Neutrophil (primary cell): ENCODE measurements at regions not wholly inside any gene's neighbourhood (a gene's known extent, or its start where the extent isn't known, plus 50 kb on each side); places are given as distances from the start of the nearest gene placed in this dataset.

Experiments
- H3K27ac ChIP-seq: fragments of 200-600 bp; sonication (generic); 2 replicates; pipeline ENCODE4 v1.5.1; 2016; ENCODE audit warnings: mild to moderate bottlenecking, moderate library complexity
- H3K27me3 ChIP-seq: fragments of 200-600 bp; sonication (generic); 2 replicates; pipeline ENCODE4 v1.6.0; 2016; ENCODE audit warnings: mild to moderate bottlenecking
- H3K36me3 ChIP-seq: fragments of 200-600 bp; sonication (generic); 2 replicates; pipeline ENCODE4 v1.5.1; 2017
- H3K4me1 ChIP-seq, 2 experiments: fragments of 200-600 bp in 1 of 2; sonication (generic) in 1 of 2; 1 replicate in 1 of 2; 2 replicates in 1 of 2; pipeline versions ENCODE4 v1.5.1 to v1.6.1; 2013 to 2016; ENCODE audit warnings: low read depth in 1 of 2, low read length in 1 of 2, mild to moderate bottlenecking in 1 of 2, moderate library complexity in 1 of 2; ENCODE audit not compliant: control insufficient read depth in 1 of 2, insufficient read depth in 1 of 2
- H3K4me3 ChIP-seq, 2 experiments: fragments of 200-600 bp in 1 of 2; sonication (generic) in 1 of 2; 1 replicate in 1 of 2; 2 replicates in 1 of 2; pipeline ENCODE4 v1.5.1; 2013 to 2016; ENCODE audit warnings: low read depth in 1 of 2, low read length in 1 of 2, mild to moderate bottlenecking in 1 of 2, moderate library complexity in 1 of 2
- H3K9me3 ChIP-seq: fragments of 200-600 bp; sonication (generic); 2 replicates; pipeline ENCODE4 v1.5.1; 2016
- TF ChIP-seq, protein P1 (sequence below): fragments of 200-600 bp; sonication (generic); IDR thresholded peaks from 2 replicates; pipeline ENCODE4 v1.5.1; 2016; ENCODE audit warnings: antibody characterized with exemption

- peaks cover 3% of the 10 kb centered on the region for H3K27me3 ChIP-seq
- no peaks in the 10 kb centered on the region for H3K9me3 ChIP-seq
- H3K27ac ChIP-seq = peak overlapping the region; percentile 66
- no peaks in the 10 kb centered on the region for H3K36me3 ChIP-seq
- TF ChIP-seq, protein P1, sequence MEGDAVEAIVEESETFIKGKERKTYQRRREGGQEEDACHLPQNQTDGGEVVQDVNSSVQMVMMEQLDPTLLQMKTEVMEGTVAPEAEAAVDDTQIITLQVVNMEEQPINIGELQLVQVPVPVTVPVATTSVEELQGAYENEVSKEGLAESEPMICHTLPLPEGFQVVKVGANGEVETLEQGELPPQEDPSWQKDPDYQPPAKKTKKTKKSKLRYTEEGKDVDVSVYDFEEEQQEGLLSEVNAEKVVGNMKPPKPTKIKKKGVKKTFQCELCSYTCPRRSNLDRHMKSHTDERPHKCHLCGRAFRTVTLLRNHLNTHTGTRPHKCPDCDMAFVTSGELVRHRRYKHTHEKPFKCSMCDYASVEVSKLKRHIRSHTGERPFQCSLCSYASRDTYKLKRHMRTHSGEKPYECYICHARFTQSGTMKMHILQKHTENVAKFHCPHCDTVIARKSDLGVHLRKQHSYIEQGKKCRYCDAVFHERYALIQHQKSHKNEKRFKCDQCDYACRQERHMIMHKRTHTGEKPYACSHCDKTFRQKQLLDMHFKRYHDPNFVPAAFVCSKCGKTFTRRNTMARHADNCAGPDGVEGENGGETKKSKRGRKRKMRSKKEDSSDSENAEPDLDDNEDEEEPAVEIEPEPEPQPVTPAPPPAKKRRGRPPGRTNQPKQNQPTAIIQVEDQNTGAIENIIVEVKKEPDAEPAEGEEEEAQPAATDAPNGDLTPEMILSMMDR = no peak
- peaks cover 13 to 22% of the 10 kb centered on the region in 2 experiments for H3K4me1 ChIP-seq
- no peak overlapping the region for H3K4me3 ChIP-seq
These were observed 160.0 kb downstream of the LTN1 start for GRCh38 chr21:28832715-28833061.

- Histone ChIP-seq H3K9me3 (no peaks in the 10 kb centered on the region), H3K27ac (peak overlapping the region; percentile 66), H3K4me1 (peaks cover 13 to 22% of the 10 kb centered on the region in 2 experiments), H3K4me3 (no peak overlapping the region), H3K36me3 (no peaks in the 10 kb centered on the region), H3K27me3 (peaks cover 6% of the 10 kb centered on the region)
- TF ChIP-seq, protein P1 = no peak
These were observed 160.5 kb downstream of the LTN1 start for GRCh38 chr21:28832013-28832714.

DNA sequence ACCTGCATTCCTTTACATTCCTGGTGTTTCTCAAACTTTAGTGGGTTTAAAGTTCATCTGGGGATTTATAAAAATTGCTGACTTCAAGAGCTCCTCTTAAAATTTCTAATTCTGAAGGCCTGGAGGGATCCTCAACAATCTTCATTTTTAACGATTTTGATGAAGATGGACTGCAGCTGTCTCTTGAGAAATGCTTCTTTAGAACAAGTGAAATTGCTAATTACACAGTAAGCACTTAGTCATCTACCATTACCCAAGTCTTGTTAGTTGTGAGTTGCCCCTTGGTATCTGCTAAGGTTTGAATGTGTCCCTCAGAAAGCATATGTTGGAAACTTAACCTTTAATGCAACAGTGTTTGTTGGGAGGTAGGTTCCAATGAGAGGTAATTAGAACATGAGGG lies 163.7 kb downstream of the LTN1 start:
- Histone ChIP-seq H3K9me3 (no peaks in the 10 kb centered on the region), H3K27me3 (peaks cover 6% of the 10 kb centered on the region), H3K4me1 (peaks cover 13 to 22% of the 10 kb centered on the region in 2 experiments), H3K4me3 (no peak overlapping the region), H3K36me3 (no peaks in the 10 kb centered on the region), H3K27ac (no peak overlapping the region)
- TF ChIP-seq, protein P1 = no peak

DNA sequence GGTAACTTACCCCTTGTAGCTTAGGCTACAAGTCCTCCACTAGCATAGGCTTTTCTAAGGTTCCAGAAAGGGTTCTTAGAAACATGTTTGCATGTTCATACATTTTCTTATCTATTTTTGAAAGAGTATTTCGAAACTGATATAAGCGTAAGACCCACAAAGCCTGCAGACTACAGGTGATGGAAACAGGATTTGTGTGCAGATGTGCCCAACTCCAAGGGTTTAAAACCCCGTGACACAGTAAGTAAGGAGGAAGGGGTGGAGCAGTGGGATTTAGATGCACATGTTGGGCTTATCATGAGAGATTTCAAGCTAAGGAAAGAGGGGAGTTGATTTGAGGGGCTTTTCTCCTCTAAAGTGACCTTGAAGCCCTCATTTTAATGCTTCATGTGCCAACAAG lies 164.7 kb downstream of the LTN1 start:
- Histone ChIP-seq H3K27me3 (peaks cover 6% of the 10 kb centered on the region), H3K4me1 (peaks cover 13 to 14% of the 10 kb centered on the region in 2 experiments), H3K27ac (no peak overlapping the region), H3K36me3 (no peaks in the 10 kb centered on the region), H3K9me3 (no peaks in the 10 kb centered on the region), H3K4me3 (no peak overlapping the region)
- TF ChIP-seq, protein P1 = no peak

- H3K9me3 ChIP-seq = no peaks in the 10 kb centered on the region
- H3K4me3 ChIP-seq = no peak overlapping the region
- TF ChIP-seq, protein P1 = no peak
- H3K4me1 ChIP-seq = peaks cover 8% of the 10 kb centered on the region in 2 experiments
- no peaks in the 10 kb centered on the region for H3K36me3 ChIP-seq
- H3K27me3 ChIP-seq = peaks cover 6% of the 10 kb centered on the region
- H3K27ac ChIP-seq = no peak overlapping the region
These were observed 165.3 kb downstream of the LTN1 start for GRCh38 chr21:28827422-28827821.
